T-cell (primary cell): ENCODE measurements at regions not wholly inside any gene's neighbourhood (a gene's known extent, or its start where the extent isn't known, plus 50 kb on each side); places are given as distances from the start of the nearest gene placed in this dataset.
A peak's percentile ranks its signal among the peaks of the same experiment; 100 is the strongest.

Experiments used
- ATAC-seq, 4 experiments: fragments of 200-7000 bp in 3 of 4; fragments of 150-1000 bp in 1 of 4; cut with Tn5 transposase; replicated peaks in 1 of 4; 1 replicate in 3 of 4; 2 replicates in 1 of 4; pipeline ENCODE4 v1.10.0; 2021; ENCODE audit warnings: moderate library complexity in 3 of 4, mild to moderate bottlenecking in 2 of 4, moderate number of reproducible peaks in 1 of 4
- CTCF ChIA-PET, 2 donors: fragments of 300-600 bp; sonication (Branson Sonifier 250); formaldehyde crosslinking; loops; one replicate each; lab custom pipeline; 2022; ENCODE audit warnings: antibody characterized with exemption in 2 of 2; lab: Charles Lee
- POLR2A ChIA-PET, 2 donors: fragments of 300-600 bp; sonication (Branson Sonifier 250); formaldehyde crosslinking; loops; one replicate each; lab custom pipeline; 2022; ENCODE audit warnings: antibody characterized with exemption in 2 of 2; lab: Charles Lee
- DNase-seq, 35 experiments: peaks; one replicate each; pipeline versions ENCODE4 v3.0.0 to v3.0.0-alpha.2; 2013 to 2023
- H3K27ac ChIP-seq: one replicate; pipeline ENCODE4 v1.5.1; 2013; ENCODE audit warnings: low read length
- H3K27me3 ChIP-seq, 2 experiments: replicated peaks in 1 of 2; 1 replicate in 1 of 2; 2 replicates in 1 of 2; pipeline versions ENCODE4 v1.6.1 to v1.7.0; 2013; ENCODE audit warnings: low read length in 1 of 2, mixed read lengths in 1 of 2; ENCODE audit not compliant: control insufficient read depth in 2 of 2, insufficient read depth in 2 of 2; ENCODE audit errors: extremely low read depth in 1 of 2
- H3K36me3 ChIP-seq, 2 donors: 1 replicate in 1 of 2; 2 replicates in 1 of 2; pipeline versions ENCODE4 v1.6.1 to v1.7.0; 2013; ENCODE audit warnings: low read length in 1 of 2; ENCODE audit not compliant: control insufficient read depth in 2 of 2, insufficient read depth in 1 of 2; ENCODE audit errors: extremely low read depth in 1 of 2
- H3K4me1 ChIP-seq, 2 experiments: 1 replicate in 1 of 2; 2 replicates in 1 of 2; pipeline versions ENCODE4 v1.6.1 to v1.7.0; 2013; ENCODE audit warnings: low read length in 2 of 2, mixed read lengths in 1 of 2; ENCODE audit not compliant: insufficient read depth in 2 of 2, control insufficient read depth in 1 of 2; ENCODE audit errors: extremely low read depth in 1 of 2
- H3K4me3 ChIP-seq, 2 donors: 1 replicate in 1 of 2; 2 replicates in 1 of 2; pipeline versions ENCODE4 v1.5.1 to v1.7.0; 2013; ENCODE audit warnings: mild to moderate bottlenecking in 2 of 2, low read length in 1 of 2, moderate library complexity in 1 of 2; ENCODE audit not compliant: control insufficient read depth in 1 of 2; ENCODE audit errors: extremely low read depth in 1 of 2
- H3K9me3 ChIP-seq: 2 replicates; pipeline ENCODE4 v1.7.0; 2013
- H3K27ac Mint-ChIP-seq, 2 donors: one replicate each; pipeline ENCODE4 v1.8.0; 2020 to 2021; ENCODE audit warnings: mild to moderate bottlenecking in 2 of 2, mixed read lengths in 2 of 2
- H3K27me3 Mint-ChIP-seq, 2 donors: one replicate each; pipeline ENCODE4 v1.8.0; 2021 to 2022; ENCODE audit warnings: mixed read lengths in 2 of 2
- H3K36me3 Mint-ChIP-seq: one replicate; pipeline ENCODE4 v1.8.0; 2021; ENCODE audit warnings: mixed read lengths
- H3K4me1 Mint-ChIP-seq, 3 donors: one replicate each; pipeline ENCODE4 v1.8.0; 2020 to 2022; ENCODE audit warnings: mixed read lengths in 3 of 3, mild to moderate bottlenecking in 1 of 3
- H3K4me3 Mint-ChIP-seq, 3 donors: one replicate each; pipeline ENCODE4 v1.8.0; 2020 to 2022; ENCODE audit warnings: mild to moderate bottlenecking in 3 of 3, mixed read lengths in 3 of 3, moderate library complexity in 3 of 3
- H3K9me3 Mint-ChIP-seq, 3 donors: one replicate each; pipeline ENCODE4 v1.8.0; 2020 to 2022; ENCODE audit warnings: mixed read lengths in 3 of 3
- WGBS: methylation state at CpG from one replicate; pipeline ENCODE4 v1.1.5; 2013; ENCODE audit warnings: missing lambda C conversion rate; ENCODE audit not compliant: insufficient coverage; 5-methylcytosine and 5-hydroxymethylcytosine counted together

DNA sequence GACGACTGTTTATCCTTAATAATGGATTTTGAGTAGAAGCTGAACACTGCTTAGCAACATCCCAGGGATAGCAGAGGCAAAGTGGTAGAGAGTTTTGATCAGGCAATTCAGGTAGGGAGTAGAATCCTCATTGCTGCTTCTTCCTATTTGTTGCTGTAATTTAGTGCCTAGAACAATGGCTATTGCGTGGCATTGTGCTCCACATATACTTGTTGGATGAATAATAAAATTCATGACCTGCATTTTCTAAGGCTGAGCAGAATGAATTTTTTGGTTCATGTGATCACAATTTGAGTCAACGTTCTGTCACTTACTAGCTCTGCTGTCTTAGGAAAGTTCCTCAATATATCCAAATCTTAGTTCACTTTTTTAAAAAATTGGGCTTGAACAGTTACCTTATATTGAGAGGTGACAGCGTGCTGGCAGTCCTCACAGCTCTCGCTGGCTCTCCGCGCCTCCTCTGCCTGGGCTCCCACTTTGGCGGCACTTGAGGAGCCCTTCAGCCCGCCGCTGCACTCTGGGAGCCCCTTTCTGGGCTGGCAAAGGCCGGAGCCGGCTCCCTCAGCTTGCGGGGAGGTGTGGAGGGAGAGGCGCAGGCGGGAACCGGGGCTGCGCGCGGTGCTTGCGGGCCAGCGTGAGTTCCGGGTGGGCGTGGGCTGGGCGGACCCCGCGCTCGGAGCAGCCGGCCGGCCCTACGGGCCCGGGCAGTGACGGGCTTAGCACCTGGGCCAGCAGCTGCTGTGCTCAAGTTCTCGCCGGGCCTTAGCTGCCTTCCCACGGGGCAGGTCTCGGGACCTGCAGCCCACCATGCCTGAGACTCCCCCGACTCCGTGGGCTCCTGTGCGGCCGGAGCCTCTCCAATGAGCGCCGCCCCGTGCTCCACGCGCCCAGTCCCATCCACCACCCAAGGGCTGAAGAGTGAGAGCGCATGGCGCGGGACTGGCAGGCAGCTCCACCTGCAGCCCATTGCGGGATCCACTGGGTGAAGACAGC, 350.6 kb downstream of the ETS1 start:
- H3K4me1 ChIP-seq: peaks cover 4% of the 10 kb centered on the region in 2 experiments
- CTCF ChIA-PET: interaction anchor here (0.6 to 1.2 kb wide), 4 partner anchors 12 to 490 kb away, joined by 3 read pairs; no protein-coding TSS in a partner anchor
- H3K4me3 ChIP-seq: no peak overlapping the region
- DNase-seq: no peak
- no peak overlapping the region for H3K27ac ChIP-seq
- POLR2A ChIA-PET: no interaction called here
- no peak overlapping the region for H3K4me3 Mint-ChIP-seq
- peaks cover 13 to 21% (median 13%) of the 10 kb centered on the region in 3 donors for H3K4me1 Mint-ChIP-seq
- H3K9me3 ChIP-seq: no peaks in the 10 kb centered on the region
- H3K9me3 Mint-ChIP-seq: no peaks in the 10 kb centered on the region
- no peaks in the 10 kb centered on the region for H3K36me3 ChIP-seq
- no peak overlapping the region for H3K27ac Mint-ChIP-seq
- H3K36me3 Mint-ChIP-seq: no peaks in the 10 kb centered on the region
- no peak for ATAC-seq
- no peaks in the 10 kb centered on the region for H3K27me3 Mint-ChIP-seq
- WGBS: 98% methylated on average over 42 of the region's 49 CpGs
- H3K27me3 ChIP-seq: no peaks in the 10 kb centered on the region

DNA sequence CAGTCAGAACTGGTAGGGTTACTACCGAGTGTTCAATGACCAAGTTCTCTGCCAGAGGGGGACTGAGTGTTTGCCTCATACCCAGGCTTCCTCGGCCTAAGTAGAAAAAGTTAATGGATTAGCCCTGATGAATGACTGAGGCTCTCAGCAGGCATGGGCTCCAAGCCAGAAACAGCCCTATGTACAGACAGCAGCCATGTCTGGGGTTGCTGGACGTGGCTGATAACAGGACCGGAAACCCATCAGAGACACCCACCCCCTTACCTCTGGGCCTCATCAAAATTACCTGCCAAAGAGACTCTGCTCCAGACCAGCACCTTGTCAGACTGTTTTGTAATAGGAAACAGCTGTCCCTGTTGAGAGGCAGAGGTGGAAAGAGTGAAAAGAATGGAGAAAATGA, 351.4 kb downstream of the ETS1 start:
- no peak for ATAC-seq
- no peak for DNase-seq
- Histone ChIP-seq H3K27me3 (no peaks in the 10 kb centered on the region), H3K36me3 (no peaks in the 10 kb centered on the region), H3K9me3 (no peaks in the 10 kb centered on the region), H3K4me3 (no peak overlapping the region), H3K27ac (no peak overlapping the region), H3K4me1 (peaks cover 4% of the 10 kb centered on the region in 2 experiments)
- ChIA-PET CTCF (interaction anchor here in 1 of 2 donors (0.6 kb wide), 1 partner anchor 279 kb away, joined by 3 read pairs; no protein-coding TSS in a partner anchor), POLR2A (interaction anchor here in 1 of 2 donors (0.6 kb wide), 1 partner anchor 1757 kb away, joined by 3 read pairs; no protein-coding TSS in a partner anchor)
- H3K27ac Mint-ChIP-seq: no peak overlapping the region
- peaks cover 13 to 21% (median 13%) of the 10 kb centered on the region in 3 donors for H3K4me1 Mint-ChIP-seq
- no peak overlapping the region for H3K4me3 Mint-ChIP-seq
- H3K36me3 Mint-ChIP-seq: no peaks in the 10 kb centered on the region
- WGBS: 100% methylated on average over 2 of the region's 4 CpGs
- no peaks in the 10 kb centered on the region for H3K27me3 Mint-ChIP-seq
- no peaks in the 10 kb centered on the region for H3K9me3 Mint-ChIP-seq

DNA sequence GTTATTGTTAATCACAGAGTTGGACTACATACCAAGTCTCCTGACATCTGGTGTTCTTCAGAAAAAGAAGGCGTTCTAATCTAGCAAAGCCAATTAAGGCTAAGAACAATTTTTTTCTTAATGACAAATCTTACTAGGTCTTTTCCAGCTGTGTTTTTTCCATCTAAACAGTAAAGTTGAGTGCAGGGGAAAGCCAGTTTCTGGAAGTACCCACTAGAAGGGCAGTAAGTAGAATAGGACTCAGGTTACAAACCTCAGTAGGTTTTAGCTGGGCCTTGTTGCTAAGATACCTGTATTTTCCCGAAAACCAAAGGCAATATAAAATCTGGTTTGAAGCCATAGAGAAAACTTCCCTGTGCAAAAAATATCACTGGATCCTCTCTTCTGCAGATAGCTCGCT, 351.9 kb downstream of the ETS1 start:
- no peaks in the 10 kb centered on the region for H3K36me3 ChIP-seq
- ATAC-seq (no peak), DNase-seq (no peak)
- Mint-ChIP-seq H3K4me3 (no peak overlapping the region), H3K9me3 (no peaks in the 10 kb centered on the region), H3K27me3 (no peaks in the 10 kb centered on the region), H3K4me1 (peaks cover 13 to 21% (median 13%) of the 10 kb centered on the region in 3 donors), H3K36me3 (no peaks in the 10 kb centered on the region), H3K27ac (no peak overlapping the region)
- POLR2A ChIA-PET: interaction anchor here in 1 of 2 donors (0.6 kb wide), 1 partner anchor 1757 kb away, joined by 3 read pairs; no protein-coding TSS in a partner anchor
- WGBS: no CpG with 5 or more reads among the region's 3 CpGs
- CTCF ChIA-PET: no interaction called here
- no peaks in the 10 kb centered on the region for H3K27me3 ChIP-seq
- H3K4me1 ChIP-seq: peaks cover 4% of the 10 kb centered on the region in 2 experiments
- H3K9me3 ChIP-seq: no peaks in the 10 kb centered on the region
- no peak overlapping the region for H3K27ac ChIP-seq
- H3K4me3 ChIP-seq: no peak overlapping the region

GRCh38 chr11:128234143-128234542, 353.2 kb downstream of the ETS1 start:
- ATAC-seq (no peak), DNase-seq (no peak)
- Histone ChIP-seq H3K4me3 (no peak overlapping the region), H3K27ac (no peak overlapping the region), H3K4me1 (peaks cover 1 to 4% of the 10 kb centered on the region in 2 experiments), H3K27me3 (no peaks in the 10 kb centered on the region), H3K9me3 (no peaks in the 10 kb centered on the region), H3K36me3 (no peaks in the 10 kb centered on the region)
- Mint-ChIP-seq H3K27me3 (no peaks in the 10 kb centered on the region), H3K4me3 (no peak overlapping the region), H3K9me3 (no peaks in the 10 kb centered on the region), H3K27ac (no peak overlapping the region), H3K4me1 (peaks cover 9 to 15% (median 9%) of the 10 kb centered on the region in 3 donors), H3K36me3 (no peaks in the 10 kb centered on the region)
- POLR2A ChIA-PET: interaction anchor here in 1 of 2 donors (0.5 kb wide), 1 partner anchor 246 kb away, joined by 3 read pairs; no protein-coding TSS in a partner anchor
- CTCF ChIA-PET: no interaction called here
- no CpG with 5 or more reads among the region's 6 CpGs for WGBS

DNA sequence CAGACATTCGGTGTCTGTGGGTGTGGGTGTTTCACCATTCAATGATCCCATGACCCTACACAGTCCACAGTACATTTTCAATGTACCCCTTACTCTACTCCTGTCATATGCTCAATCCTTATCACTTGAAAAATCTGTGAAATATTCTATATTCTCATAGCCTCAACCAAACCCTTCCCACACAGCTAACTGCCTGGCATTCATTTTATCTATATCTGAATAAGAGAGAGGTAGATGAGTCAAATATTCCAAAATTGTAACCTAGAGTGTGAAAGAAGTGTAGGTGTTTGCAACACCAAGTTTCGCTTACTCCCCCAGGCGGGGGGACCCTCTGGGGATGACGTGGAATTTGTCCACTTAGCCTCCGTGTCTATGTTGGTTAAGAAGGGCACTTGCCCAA, 354.8 kb downstream of the ETS1 start:
- Mint-ChIP-seq H3K27ac (peak overlapping the region in 1 of 2 donors; percentile 14), H3K27me3 (no peaks in the 10 kb centered on the region), H3K9me3 (no peaks in the 10 kb centered on the region), H3K36me3 (no peaks in the 10 kb centered on the region), H3K4me1 (no peaks in the 10 kb centered on the region), H3K4me3 (no peak overlapping the region)
- H3K36me3 ChIP-seq: no peaks in the 10 kb centered on the region
- no CpG with 5 or more reads among the region's 5 CpGs for WGBS
- DNase-seq (no peak), ATAC-seq (no peak)
- H3K4me3 ChIP-seq: no peak overlapping the region
- ChIA-PET CTCF (no interaction called here), POLR2A (no interaction called here)
- no peaks in the 10 kb centered on the region for H3K4me1 ChIP-seq
- no peaks in the 10 kb centered on the region for H3K9me3 ChIP-seq
- no peak overlapping the region for H3K27ac ChIP-seq
- no peaks in the 10 kb centered on the region for H3K27me3 ChIP-seq

DNA sequence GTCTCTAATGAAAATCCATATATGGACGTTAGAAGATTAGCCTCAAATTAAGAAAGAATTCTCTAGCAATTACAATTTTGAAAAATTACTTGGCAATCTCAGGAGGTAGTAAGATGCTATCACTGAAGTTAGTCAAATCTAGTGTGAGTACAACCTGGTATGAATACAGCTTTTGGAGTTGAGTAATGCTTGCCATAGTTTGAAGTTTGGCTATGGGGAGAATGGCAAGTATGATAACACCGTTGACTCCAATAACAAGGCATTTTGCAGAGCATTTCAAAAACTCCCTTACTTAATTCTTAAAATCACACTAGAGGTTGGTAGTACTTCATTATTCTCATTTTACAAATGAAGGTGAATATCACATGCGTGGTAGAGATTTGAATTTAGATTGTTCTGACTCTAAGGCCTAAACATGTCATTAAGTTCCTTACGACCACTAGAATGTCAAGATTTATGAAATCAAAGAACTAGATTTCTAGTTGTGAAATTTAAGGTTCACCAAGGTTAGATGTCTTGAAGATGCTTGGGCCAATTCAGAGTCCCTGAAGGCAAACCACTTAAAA, 355.4 kb downstream of the ETS1 start:
- no CpG with 5 or more reads among the region's 4 CpGs for WGBS
- Mint-ChIP-seq H3K9me3 (no peaks in the 10 kb centered on the region), H3K4me3 (no peak overlapping the region), H3K27me3 (no peaks in the 10 kb centered on the region), H3K27ac (no peak overlapping the region), H3K4me1 (no peaks in the 10 kb centered on the region), H3K36me3 (no peaks in the 10 kb centered on the region)
- no peak for ATAC-seq
- no peaks in the 10 kb centered on the region for H3K36me3 ChIP-seq
- no peak overlapping the region for H3K27ac ChIP-seq
- ChIA-PET POLR2A (no interaction called here), CTCF (no interaction called here)
- H3K4me3 ChIP-seq: no peak overlapping the region
- H3K9me3 ChIP-seq: no peaks in the 10 kb centered on the region
- no peak for DNase-seq
- H3K4me1 ChIP-seq: no peaks in the 10 kb centered on the region
- H3K27me3 ChIP-seq: no peaks in the 10 kb centered on the region
